CD4-positive, alpha-beta T cell (primary cell): ENCODE measurements at regions not wholly inside any gene's neighbourhood (a gene's known extent, or its start where the extent isn't known, plus 50 kb on each side); places are given as distances from the start of the nearest gene placed in this dataset.

Experiments
- ATAC-seq: fragments of 200-7000 bp; cut with Tn5 transposase; one replicate; pipeline ENCODE4 v1.10.0; 2022; ENCODE audit warnings: mild to moderate bottlenecking; ENCODE audit not compliant: poor library complexity
- CTCF ChIA-PET: fragments of 350-600 bp; sonication (Branson Sonifier 250); formaldehyde crosslinking; loops from one replicate; lab custom pipeline; 2021; ENCODE audit warnings: antibody characterized with exemption, inconsistent platforms; lab: Charles Lee
- POLR2A ChIA-PET: fragments of 350-600 bp; sonication (Branson Sonifier 250); formaldehyde crosslinking; loops from one replicate; lab custom pipeline; 2021; ENCODE audit warnings: antibody characterized with exemption, inconsistent platforms; lab: Charles Lee
- DNase-seq, 14 experiments: peaks; one replicate each; pipeline ENCODE4 v3.0.0-alpha.2; 2013 to 2020; ENCODE audit warnings: mixed read lengths in 2 of 14
- H3K27ac ChIP-seq, 2 donors: one replicate each; pipeline versions ENCODE4 v1.5.1 to v1.7.0; 2013; ENCODE audit warnings: low read length in 2 of 2, low read depth in 1 of 2, mild to moderate bottlenecking in 1 of 2
- H3K27me3 ChIP-seq, 2 experiments: 1 replicate in 1 of 2; 2 replicates in 1 of 2; pipeline versions ENCODE4 v1.6.1 to v1.7.0; 2013; ENCODE audit warnings: low read length in 2 of 2, control low read depth in 1 of 2, mild to moderate bottlenecking in 1 of 2, moderate library complexity in 1 of 2; ENCODE audit not compliant: insufficient read depth in 2 of 2, control insufficient read depth in 1 of 2
- H3K36me3 ChIP-seq: one replicate; pipeline ENCODE4 v1.6.1; 2013; ENCODE audit warnings: low read length, control low read depth; ENCODE audit not compliant: insufficient read depth
- H3K4me1 ChIP-seq: one replicate; pipeline ENCODE4 v1.6.1; 2013; ENCODE audit warnings: low read length, control low read depth; ENCODE audit not compliant: insufficient read depth
- H3K4me3 ChIP-seq: one replicate; pipeline ENCODE4 v1.5.1; 2013; ENCODE audit warnings: mild to moderate bottlenecking, low read length, moderate library complexity
- H3K9me3 ChIP-seq, 2 experiments: 1 replicate in 1 of 2; 2 replicates in 1 of 2; pipeline versions ENCODE4 v1.6.1 to v1.7.0; 2013; ENCODE audit warnings: low read length in 2 of 2, mild to moderate bottlenecking in 2 of 2, control low read depth in 1 of 2, moderate library complexity in 1 of 2; ENCODE audit not compliant: control insufficient read depth in 1 of 2, insufficient read depth in 1 of 2
- H3K27ac Mint-ChIP-seq: one replicate; pipeline ENCODE4 v1.8.0; 2020; ENCODE audit warnings: mixed read lengths
- H3K27me3 Mint-ChIP-seq: one replicate; pipeline ENCODE4 v1.8.0; 2021; ENCODE audit warnings: mixed read lengths
- H3K36me3 Mint-ChIP-seq: one replicate; pipeline ENCODE4 v1.8.0; 2021; ENCODE audit warnings: low read depth, mixed read lengths
- H3K4me1 Mint-ChIP-seq: one replicate; pipeline ENCODE4 v1.8.0; 2021; ENCODE audit warnings: low read depth, mixed read lengths
- H3K4me3 Mint-ChIP-seq: one replicate; pipeline ENCODE4 v1.8.0; 2020; ENCODE audit warnings: mild to moderate bottlenecking, mixed read lengths
- H3K9me3 Mint-ChIP-seq: one replicate; pipeline ENCODE4 v1.8.0; 2020; ENCODE audit warnings: mixed read lengths
- intact Hi-C, 2 experiments: fragments of 100-400 bp; cut with DNase I in 1 of 2; cut with micrococcal nuclease in 1 of 2; formaldehyde crosslinking; loops; one replicate each; pipeline versions ENCODE4 v1.15.1 to v1.9.0; 2023 to 2025; cut with DNase I, micrococcal nuclease
- TF ChIP-seq, protein P1 (sequence below): fragments of 200-600 bp; IDR thresholded peaks from one replicate; pipeline ENCODE4 v1.8.0; 2022; ENCODE audit warnings: antibody characterized with exemption, mild to moderate bottlenecking

DNA sequence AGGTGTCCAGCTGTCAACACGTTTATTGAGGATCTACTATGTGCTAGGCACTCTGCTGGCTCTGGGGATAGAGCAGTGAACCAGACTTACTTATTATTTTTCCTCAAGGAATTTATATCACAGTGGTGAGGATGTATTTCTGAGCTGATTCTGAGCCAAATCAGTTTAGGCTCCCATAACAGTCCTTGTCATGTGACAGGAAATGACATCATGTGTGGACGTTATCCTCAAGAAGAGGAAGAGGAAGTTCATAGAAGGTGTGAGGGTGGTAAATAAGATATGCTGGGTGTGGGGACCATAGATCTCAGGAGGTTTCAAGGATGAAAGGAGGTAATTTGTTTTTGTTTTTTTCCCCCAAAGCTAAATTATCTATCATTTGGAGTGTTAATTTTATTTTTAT, 873.5 kb upstream of the EEF2KMT start:
- intact Hi-C loops = no loop called here
- Histone ChIP-seq H3K27ac (no peak overlapping the region), H3K4me1 (no peaks in the 10 kb centered on the region), H3K36me3 (no peaks in the 10 kb centered on the region), H3K27me3 (no peaks in the 10 kb centered on the region), H3K9me3 (peaks cover 0 to 12% of the 10 kb centered on the region in 2 experiments), H3K4me3 (no peak overlapping the region)
- TF ChIP-seq, protein P1, sequence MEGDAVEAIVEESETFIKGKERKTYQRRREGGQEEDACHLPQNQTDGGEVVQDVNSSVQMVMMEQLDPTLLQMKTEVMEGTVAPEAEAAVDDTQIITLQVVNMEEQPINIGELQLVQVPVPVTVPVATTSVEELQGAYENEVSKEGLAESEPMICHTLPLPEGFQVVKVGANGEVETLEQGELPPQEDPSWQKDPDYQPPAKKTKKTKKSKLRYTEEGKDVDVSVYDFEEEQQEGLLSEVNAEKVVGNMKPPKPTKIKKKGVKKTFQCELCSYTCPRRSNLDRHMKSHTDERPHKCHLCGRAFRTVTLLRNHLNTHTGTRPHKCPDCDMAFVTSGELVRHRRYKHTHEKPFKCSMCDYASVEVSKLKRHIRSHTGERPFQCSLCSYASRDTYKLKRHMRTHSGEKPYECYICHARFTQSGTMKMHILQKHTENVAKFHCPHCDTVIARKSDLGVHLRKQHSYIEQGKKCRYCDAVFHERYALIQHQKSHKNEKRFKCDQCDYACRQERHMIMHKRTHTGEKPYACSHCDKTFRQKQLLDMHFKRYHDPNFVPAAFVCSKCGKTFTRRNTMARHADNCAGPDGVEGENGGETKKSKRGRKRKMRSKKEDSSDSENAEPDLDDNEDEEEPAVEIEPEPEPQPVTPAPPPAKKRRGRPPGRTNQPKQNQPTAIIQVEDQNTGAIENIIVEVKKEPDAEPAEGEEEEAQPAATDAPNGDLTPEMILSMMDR = no peak
- Mint-ChIP-seq H3K27me3 (no peaks in the 10 kb centered on the region), H3K36me3 (no peaks in the 10 kb centered on the region), H3K9me3 (peaks cover 19% of the 10 kb centered on the region), H3K4me3 (no peak overlapping the region), H3K4me1 (no peaks in the 10 kb centered on the region), H3K27ac (no peak overlapping the region)
- ChIA-PET CTCF (no interaction called here), POLR2A (no interaction called here)
- ATAC-seq (no peak), DNase-seq (no peak)

- H3K4me1 ChIP-seq = no peaks in the 10 kb centered on the region
- intact Hi-C loops = no loop called here
- Mint-ChIP-seq H3K27me3 (no peaks in the 10 kb centered on the region), H3K36me3 (no peaks in the 10 kb centered on the region), H3K9me3 (peaks cover 8% of the 10 kb centered on the region), H3K4me3 (no peak overlapping the region), H3K27ac (no peak overlapping the region), H3K4me1 (no peaks in the 10 kb centered on the region)
- POLR2A ChIA-PET = no interaction called here
- TF ChIP-seq, protein P1 = no peak
- CTCF ChIA-PET = no interaction called here
- no peak for DNase-seq
- ATAC-seq = no peak
- no peak overlapping the region for H3K27ac ChIP-seq
- no peaks in the 10 kb centered on the region for H3K27me3 ChIP-seq
- peaks cover 0 to 9% of the 10 kb centered on the region in 2 experiments for H3K9me3 ChIP-seq
- no peak overlapping the region for H3K4me3 ChIP-seq
- no peaks in the 10 kb centered on the region for H3K36me3 ChIP-seq
These were observed 868.4 kb upstream of the EEF2KMT start for GRCh38 chr16:5966004-5966403.

GRCh38 chr16:5965321-5965720, 867.7 kb upstream of the EEF2KMT start:
- ChIA-PET POLR2A (no interaction called here), CTCF (no interaction called here)
- ATAC-seq = no peak
- intact Hi-C loops = no loop called here
- DNase-seq = no peak
- H3K27me3 ChIP-seq = no peaks in the 10 kb centered on the region
- H3K4me3 ChIP-seq = no peak overlapping the region
- no peaks in the 10 kb centered on the region for H3K4me1 ChIP-seq
- Mint-ChIP-seq H3K36me3 (no peaks in the 10 kb centered on the region), H3K4me1 (no peaks in the 10 kb centered on the region), H3K9me3 (peaks cover 5% of the 10 kb centered on the region), H3K4me3 (no peak overlapping the region), H3K27ac (no peak overlapping the region), H3K27me3 (no peaks in the 10 kb centered on the region)
- TF ChIP-seq, protein P1 = no peak
- no peak overlapping the region for H3K27ac ChIP-seq
- peaks cover 0 to 9% of the 10 kb centered on the region in 2 experiments for H3K9me3 ChIP-seq
- H3K36me3 ChIP-seq = no peaks in the 10 kb centered on the region
